ENCODE measurements at regions not wholly inside any gene's neighbourhood (a gene's known extent, or its start where the extent isn't known, plus 50 kb on each side); places are given as distances from the start of the nearest gene placed in this dataset.

DNA sequence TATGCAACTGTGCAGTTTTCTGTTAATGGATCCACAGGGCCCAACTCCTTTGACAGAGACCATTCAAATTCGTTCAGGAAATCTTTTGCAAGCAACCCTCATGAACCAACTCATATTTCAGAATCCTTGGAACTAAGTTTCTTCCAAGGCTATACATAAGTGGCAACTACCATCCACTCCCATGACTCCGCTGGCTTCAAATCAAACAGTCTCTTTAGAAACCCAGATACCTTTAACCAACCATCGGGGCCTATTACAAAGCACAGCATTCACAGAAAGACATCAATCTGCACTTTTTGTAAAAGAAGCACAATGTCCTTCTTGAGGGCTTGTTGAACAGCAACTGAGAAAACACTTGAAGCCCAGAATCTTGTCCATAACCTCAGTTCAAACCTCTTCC, 526.9 kb downstream of the DTWD2 start:
- TF ChIP-seq, protein P1, sequence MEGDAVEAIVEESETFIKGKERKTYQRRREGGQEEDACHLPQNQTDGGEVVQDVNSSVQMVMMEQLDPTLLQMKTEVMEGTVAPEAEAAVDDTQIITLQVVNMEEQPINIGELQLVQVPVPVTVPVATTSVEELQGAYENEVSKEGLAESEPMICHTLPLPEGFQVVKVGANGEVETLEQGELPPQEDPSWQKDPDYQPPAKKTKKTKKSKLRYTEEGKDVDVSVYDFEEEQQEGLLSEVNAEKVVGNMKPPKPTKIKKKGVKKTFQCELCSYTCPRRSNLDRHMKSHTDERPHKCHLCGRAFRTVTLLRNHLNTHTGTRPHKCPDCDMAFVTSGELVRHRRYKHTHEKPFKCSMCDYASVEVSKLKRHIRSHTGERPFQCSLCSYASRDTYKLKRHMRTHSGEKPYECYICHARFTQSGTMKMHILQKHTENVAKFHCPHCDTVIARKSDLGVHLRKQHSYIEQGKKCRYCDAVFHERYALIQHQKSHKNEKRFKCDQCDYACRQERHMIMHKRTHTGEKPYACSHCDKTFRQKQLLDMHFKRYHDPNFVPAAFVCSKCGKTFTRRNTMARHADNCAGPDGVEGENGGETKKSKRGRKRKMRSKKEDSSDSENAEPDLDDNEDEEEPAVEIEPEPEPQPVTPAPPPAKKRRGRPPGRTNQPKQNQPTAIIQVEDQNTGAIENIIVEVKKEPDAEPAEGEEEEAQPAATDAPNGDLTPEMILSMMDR (IDR thresholded peaks at IDR 0.05; ENCODE audit: insufficient read depth, low read length), result no peak
- H3K4me3 ChIP-seq (ENCODE audit: low read depth, low read length), result no peak overlapping the region
- no peak for DNase-seq (ENCODE audit: low read depth)

DNA sequence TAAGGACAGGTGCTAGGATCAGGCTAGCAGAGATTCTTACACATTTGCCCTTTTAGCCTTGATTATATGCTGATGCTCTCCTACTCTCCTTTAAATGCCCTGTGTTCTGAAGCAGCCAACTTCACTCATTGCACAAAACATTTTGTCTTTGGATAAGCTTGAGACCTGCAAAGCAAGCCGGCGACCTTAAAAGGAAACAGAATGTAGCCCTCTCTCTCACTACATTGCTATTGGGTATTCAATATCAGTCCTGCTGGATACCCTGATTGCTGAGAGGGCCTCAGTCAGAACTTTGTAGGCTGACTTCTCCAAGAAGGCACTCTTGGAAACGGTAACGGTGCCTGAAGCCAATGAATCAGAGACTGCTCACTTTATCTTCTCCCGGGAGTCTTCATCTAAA, 528.9 kb downstream of the DTWD2 start:
- no peak for DNase-seq (ENCODE audit: low read depth)
- no peak overlapping the region for H3K4me3 ChIP-seq (ENCODE audit: low read depth, low read length)

DNA sequence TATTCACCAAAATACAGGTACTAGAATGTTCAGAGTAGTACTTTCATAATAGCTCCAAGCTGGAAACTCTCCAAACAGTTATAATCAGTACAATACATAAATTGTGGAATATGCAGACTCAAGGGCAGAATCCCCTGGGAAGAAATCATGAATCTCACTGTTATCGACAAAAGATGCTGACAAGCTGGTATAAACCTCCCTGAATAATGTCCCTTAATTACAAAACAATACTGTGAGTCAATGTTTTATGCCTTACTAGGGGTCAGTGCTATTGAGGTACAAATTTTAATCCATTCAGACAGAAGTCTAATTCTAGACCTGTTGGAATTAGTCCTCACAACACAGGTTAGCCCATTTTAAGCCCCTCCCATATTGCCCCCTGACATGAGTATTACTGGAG, 532.3 kb downstream of the DTWD2 start:
- TF ChIP-seq, protein P1 (IDR thresholded peaks at IDR 0.05; ENCODE audit: insufficient read depth, low read length), result no peak
- H3K4me3 ChIP-seq (ENCODE audit: low read depth, low read length), result no peak overlapping the region
- DNase-seq (ENCODE audit: low read depth), result no peak

More for the DNA sequence above, 528.9 kb downstream of the DTWD2 start:
- TF ChIP-seq, protein P1 (IDR thresholded peaks at IDR 0.05; ENCODE audit: insufficient read depth, low read length), result no peak

DNA sequence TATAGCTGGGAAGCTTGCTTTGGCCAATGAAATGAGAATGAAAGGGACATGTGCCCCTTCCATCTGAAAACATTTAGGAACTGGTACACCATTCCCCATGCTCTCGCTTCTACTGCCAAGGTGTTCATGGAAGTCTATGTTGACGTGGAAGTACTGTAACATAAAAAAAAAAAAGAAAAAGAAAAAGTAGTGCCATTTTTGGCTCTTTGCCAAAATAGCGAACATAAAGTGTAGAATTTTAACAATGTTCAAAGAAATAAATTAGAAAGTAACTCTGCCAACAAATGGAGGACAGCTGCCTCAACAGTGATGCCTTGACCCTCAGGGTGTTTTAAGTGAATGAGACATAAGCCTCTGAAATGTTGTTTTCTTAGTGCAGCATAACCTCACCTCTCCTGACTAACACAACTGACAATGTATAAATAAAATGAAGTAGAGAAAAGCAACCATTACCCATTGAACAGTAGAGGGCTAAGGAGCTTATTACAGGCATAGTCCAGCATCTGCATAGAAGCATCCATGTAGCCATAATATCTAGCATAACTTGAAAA, 536.6 kb downstream of the DTWD2 start:
- TF ChIP-seq, protein P1 (IDR thresholded peaks at IDR 0.05; ENCODE audit: insufficient read depth, low read length), result no peak

DNA sequence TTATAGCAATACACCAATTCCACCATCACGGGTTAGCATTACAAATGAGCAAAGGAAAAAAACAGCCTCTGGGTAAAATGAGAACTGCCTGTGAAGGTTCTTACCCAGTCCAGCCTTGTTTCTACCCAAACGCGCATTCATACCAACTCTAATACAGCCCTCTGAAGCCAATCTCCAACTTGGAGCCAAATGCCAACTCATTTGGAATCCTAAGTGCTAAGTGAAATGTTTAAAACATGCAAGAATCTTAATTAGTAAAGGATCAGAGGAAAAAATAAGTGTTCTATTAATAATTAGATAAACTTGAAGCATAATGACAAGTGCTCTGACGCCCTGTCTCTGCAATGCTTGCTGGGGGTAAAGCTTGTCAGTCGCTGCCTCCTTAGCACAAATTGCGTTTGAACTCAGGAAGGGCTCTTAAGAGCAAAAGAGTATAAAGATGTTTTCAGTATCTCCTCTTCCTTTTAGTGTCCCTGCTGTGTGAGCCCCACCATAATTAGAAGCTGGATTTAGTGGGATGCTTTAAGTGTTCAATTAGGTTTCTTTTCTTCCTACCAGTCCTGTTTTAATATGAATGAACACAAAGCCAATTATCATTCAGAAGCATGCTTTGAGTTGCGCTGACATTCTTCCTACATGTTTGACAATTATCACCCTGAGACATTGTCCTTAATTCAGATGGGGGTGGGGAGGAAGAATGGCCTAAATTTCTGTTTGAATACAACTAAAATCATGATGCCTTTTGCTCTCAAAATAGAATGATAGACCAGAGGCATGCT, 537.6 kb downstream of the DTWD2 start:
- H3K4me3 ChIP-seq (ENCODE audit: low read depth, low read length), result no peak overlapping the region
- TF ChIP-seq, protein P1 (IDR thresholded peaks at IDR 0.05; ENCODE audit: insufficient read depth, low read length), result no peak
- DNase-seq (ENCODE audit: low read depth), result no peak

More for the DNA sequence above, 536.6 kb downstream of the DTWD2 start:
- no peak for DNase-seq (ENCODE audit: low read depth)
- no peak overlapping the region for H3K4me3 ChIP-seq (ENCODE audit: low read depth, low read length)

DNA sequence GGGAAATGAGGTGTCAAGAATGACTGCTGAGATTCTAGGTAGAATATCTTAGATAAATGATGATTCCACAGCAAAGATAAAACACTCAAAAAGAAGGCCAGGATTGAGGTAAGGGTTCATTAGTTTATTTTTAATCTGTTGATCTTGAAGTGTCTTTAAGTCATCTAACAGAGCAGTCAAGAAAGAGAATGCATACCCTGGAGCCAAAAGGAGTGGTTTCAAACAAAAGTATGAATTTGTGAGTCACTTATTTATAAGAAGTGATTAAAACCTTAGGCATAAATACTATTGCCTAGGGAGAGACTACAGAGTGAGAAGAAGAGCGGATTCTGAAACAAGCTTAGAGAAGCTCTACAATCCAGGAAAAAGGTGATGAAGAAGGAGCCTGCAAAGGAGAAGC, 541.0 kb downstream of the DTWD2 start:
- H3K4me3 ChIP-seq (ENCODE audit: low read depth, low read length), result no peak overlapping the region
- DNase-seq (ENCODE audit: low read depth), result no peak
- TF ChIP-seq, protein P1 (IDR thresholded peaks at IDR 0.05; ENCODE audit: insufficient read depth, low read length), result no peak

Data from fibroblast of the aortic adventitia (primary cell).